NCI-H2227 (cell line): ENCODE measurements at regions not wholly inside any gene's neighbourhood (a gene's known extent, or its start where the extent isn't known, plus 50 kb on each side); places are given as distances from the start of the nearest gene placed in this dataset.
"Not testable (repeated sequence)": the region's sequence is repeated elsewhere in the genome, so short reads cannot be mapped to it uniquely, and the experiment has no call there.

Experiments used
- DNase-seq: peaks from one replicate; lab custom pipeline; 2025; ENCODE audit not compliant: unreplicated experiment; lab: John Stamatoyannopoulos, UW

DNA sequence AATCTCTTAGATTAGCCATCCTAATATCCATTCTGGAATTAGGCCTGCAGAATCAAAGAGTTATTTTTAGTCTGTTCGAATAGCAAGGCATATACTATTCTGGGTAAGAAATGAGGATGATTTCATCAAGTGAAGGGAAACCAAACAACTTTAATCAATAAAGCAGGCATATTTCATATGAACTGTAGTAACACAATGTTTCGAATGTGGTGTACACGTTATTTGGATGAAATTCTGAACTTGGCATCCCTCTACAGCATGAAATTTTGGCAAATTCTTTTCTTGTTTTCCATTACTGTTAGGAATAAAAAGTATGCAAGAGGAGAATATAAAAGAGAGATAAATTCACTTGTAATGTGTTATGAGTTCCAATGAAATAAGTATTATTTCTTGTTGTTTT lies 1233.3 kb upstream of the SEL1L start:
- DNase-seq, result no peak

DNA sequence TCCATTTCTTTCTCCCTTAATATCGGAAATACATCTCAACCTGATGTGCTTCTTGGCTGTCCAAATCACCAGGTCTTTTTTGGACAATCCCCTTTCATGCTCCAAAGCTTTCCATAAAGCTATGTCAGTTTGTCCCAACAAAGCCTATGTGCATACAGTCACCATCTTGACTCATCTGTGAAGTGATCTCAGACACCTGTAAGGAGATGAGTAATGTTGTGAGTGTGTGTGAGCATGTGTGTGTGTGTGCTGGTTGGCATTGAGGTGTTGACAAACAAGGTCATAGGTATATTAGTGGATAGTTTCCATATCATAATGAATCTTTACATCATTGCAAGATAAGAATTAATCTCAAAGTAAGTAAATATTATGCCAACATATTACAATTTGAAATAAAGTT lies 1243.3 kb upstream of the SEL1L start:
- no peak for DNase-seq

DNA sequence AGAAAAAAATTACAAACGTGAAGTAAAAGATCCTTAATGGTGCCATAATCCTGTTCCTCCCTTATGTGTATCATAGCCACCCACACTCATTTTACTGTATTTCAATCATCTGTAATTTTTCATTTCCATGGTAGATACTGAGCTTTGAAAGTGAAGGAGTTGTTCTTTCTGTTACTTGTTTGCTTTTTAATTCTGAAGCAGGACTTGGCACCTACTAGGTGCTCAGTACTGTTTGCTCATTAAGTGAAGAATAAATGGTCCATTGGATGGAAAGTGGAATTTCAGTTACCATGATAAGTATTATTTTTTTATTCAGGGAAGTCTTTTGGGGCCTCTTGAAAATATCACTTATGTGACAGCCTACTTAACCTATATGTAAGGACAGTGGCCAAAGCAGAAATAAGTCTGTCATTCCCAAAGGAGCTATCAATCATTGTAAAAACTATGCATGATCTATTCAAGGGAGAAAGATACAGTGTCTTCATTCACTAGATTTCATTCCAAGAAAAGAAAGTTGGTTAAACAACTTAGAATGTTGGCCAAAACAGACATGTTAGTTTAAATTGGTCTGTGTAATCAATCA lies 1244.4 kb upstream of the SEL1L start:
- no peak for DNase-seq

DNA sequence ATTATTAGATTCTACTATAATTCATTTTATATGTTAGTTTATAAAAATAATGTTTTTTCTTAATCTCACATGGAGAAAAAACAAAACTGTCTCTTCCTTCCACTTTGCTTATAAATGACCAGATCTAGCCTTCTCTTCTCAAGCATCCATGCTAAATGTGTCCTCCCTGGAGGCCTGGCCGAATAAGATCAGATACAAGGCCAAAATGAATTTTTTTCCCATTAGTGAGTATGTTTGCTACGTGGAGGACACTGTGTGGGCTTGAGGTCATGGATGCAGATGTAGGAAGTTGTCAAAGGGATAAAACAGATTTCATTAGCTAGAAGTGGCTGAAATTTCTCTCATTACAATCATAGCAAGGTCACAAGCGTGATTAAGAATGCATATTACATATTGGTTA lies 1244.9 kb upstream of the SEL1L start:
- DNase-seq, result no peak

DNA sequence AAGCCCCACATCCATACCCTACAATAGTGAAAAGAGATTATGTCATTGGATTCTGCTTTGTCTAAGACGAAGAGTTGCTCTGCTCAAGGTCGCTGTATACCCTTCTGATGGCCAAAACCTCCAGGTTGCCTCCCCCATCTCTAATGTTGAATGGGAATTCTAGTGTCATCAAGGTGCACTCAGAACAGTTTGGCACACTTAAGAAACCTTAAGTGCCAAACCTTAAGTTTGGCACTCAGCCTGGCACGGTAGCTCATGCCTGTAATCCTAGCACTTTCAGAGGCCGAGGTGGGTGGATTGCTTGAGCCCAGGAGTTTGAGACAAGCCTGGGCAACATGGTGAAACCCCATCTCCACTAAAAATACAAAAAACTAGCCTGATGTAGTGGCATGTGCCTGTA lies 1245.6 kb upstream of the SEL1L start:
- DNase-seq, result no peak

DNA sequence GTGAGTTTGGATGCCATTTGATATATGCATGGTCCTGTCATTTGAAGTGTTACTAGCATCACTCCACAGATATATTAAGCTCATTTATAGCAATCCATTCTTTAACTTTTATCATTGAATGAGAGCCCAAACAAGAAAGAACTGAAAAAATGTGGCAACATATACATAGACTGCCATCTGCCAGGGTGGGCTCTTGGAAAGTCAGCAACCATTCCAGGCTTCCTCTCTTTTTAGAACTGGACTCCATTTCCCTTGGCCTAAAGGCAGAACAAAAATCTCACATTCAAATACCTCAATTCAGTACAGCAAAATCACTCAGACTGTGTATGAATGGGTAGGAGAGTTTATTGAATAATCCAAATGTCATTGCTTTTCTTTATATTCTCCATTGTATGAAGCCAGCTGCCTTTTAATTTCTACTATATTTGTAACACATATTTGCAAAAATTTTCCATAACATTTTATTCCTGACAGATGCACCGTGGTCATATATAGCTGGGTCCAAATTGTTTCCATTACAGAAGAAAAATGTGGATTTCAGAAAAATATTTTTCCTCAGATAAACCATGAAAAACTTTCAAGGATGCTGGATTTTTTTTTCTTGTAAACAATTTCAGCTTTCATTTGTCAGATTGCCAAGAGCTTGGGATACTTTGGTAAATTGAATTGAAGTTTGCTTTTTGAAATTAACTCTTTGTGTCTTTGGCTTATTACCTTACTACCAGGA lies 1252.3 kb upstream of the SEL1L start:
- no peak for DNase-seq

DNA sequence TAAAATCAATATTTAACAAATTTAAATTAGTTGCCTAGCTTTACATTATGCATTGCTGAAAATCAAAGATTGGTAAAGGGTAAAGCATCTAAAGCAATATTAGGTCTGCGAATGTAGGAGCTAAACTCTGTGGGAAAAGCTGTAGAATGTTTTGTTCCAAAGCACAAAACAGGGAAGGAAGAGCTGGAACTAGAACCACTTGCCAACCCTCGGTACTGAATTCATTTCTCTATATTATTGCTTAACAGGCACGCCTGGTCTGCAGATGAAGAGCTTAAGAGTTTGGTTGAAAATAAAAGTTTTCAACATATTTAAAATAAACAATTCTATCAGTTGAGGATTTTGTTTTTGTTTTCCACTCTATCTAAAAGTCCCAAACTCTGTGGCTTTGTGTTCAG lies 1252.8 kb upstream of the SEL1L start:
- no peak for DNase-seq

DNA sequence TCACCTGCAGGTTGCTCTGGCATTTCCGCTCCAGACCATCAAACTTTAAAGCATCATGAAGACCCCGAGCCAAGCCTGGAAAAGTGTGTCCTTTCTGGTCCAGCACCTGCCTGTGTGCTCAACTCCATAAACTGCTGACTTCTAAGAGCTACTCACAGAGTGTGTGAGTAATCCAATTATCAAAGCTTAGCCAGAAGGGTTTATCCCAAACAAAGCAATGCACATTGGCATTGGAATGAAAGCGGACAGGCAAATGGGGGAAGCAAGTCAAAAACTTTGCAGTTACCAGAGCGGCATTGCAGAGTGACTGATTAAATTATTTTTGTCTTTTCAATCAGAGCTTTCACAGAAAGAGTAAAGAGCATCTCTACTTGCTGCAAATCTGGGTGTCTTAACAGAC lies 1262.4 kb upstream of the SEL1L start:
- no peak for DNase-seq

DNA sequence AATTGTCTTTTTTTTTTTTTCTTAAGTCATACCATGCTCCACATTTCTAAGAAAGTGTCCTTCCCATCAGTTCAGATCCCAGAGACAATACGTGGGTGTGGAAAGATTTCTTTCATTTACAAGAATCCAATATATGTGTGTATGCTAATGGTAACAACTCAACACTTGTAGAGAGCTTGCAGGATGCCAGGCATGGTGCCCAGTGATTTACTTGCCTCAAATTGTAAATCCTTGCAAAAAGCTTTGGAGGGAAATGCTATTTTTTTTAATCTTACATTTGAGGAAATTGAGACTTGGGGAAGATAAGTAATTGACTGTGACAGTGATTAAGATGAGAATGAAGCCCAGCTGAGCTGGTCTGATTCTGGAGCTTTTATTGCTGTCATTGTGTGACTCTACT lies 1264.6 kb upstream of the SEL1L start:
- no peak for DNase-seq

DNA sequence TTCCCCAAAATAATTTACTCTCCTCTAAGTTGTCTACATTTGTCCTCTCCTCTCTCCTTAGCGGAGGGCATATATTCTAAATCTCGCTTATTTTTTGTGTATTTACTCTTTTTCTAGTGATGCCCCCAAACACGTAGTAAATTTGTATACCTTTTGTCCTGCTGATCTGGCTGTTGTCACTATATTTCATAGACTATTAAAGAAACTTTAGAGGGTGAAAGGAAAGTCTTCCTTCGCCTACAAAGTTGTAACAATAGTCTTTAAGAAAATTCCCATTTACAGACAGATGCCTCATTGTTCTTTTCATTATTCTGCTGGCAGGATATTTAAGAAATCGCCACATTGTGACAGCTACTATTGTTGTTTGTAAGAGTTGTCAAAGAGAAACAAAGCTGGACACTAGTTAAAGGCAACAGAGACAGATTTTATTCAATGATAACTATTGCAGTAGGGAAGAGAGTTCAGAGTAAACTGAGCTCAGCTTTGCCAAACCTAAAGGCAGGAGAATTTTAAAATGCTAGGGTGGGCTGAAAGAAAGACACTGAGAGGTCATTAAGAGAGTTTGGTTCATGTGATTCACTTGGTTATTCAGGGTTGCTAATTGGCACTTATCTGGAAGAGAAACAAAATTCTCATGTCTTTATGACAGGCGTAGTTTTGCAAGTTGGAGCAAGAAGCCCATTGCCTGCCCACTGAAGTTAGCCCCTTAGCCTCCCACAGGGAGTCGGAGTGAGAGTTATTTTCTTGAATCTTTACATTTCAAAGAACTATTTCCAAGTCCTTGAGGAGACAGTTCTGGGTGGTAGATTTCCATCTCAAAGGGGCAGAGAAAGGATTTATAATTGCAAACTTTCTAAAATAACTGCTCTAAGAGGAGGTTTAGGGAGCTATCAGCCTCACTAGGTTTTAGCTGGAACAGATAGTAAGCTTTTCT lies 1272.5 kb upstream of the SEL1L start:
- DNase-seq, result no peak

DNA sequence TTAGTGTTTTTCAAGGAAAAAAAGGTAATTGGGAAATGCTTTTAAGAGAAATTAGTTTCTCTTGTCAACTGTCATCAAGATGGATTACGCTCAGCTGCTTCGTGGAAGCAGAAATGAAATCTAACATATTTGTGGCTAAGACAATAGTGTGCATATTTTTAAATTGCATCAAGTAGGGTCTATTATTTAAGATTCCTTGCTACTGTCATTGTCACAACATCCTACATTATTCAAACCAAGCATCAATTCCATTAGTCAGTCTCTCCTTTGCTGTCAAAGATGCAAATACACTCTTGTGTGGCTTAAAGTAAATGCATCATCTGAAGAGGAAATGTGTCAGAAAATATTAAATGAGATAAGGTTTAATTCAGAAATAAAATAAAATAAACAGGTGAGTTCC lies 1277.6 kb upstream of the SEL1L start:
- DNase-seq, result no peak

DNA sequence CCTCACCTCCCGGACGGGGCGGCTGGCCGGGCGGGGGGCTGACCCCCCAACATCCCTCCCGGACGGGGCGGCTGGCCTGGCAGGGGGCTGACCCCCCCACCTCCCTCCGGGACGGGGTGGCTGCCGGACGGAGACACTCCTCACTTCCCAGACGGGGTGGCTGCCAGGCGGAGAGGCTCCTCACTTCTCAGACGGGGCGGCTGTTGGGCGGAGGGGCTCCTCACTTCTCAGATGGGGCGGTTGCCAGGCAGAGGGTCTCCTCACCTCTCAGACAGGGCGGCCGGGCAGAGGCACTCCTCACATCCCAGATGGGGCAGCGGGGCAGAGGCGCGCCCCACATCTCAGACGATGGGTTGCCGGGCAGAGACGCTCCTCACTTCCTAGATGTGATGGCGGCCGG lies 1280.7 kb upstream of the SEL1L start:
- not testable (repeated sequence) for DNase-seq

DNA sequence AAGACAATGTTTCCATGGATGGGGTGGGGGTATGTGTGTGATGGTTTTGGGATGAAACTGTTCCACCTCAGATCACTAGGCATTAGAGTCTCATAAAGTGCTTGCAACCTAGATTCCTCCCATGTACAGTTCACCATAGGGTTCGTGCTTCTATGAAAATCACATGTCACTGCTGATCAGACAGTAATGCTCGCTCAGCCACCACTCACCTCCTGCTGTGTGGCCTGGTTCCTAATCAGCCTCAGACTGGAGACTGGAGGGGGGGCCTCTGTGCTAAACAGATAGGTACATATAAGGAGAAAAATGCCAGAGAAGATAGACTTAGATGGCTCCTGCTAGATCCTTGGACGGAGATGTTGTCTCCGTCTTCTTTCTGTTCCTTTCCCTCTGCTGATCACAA lies 1296.9 kb upstream of the SEL1L start:
- DNase-seq, result no peak

DNA sequence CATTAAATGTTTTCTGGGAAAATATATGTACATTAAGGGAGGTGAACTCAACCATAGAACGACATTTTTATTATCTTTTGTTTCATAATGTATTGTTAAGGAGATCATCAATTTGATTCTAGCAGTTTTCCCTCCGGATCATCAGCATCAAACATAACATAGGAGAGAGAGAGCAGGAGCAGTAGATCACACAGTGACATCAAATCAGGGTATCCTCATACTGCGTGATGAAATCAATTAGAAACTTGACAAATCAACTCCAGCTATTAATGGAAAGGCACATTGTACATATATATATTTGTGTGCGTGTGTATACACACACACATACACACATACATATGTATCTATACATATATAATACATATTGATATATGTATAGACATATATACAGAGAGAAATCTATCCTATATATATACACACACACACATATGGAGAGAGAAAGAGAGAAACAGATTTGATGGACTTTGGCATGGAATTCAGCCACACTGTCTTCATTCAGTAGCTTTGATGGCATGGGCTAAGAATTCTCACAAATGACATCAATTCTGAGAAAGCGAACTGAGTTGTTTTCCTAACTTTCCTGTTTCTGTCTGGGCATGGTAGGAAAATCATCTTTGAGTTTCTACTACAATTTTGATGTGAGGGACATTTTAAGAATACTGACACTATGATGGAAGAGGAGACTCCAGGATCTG lies 1302.8 kb upstream of the SEL1L start:
- no peak for DNase-seq

DNA sequence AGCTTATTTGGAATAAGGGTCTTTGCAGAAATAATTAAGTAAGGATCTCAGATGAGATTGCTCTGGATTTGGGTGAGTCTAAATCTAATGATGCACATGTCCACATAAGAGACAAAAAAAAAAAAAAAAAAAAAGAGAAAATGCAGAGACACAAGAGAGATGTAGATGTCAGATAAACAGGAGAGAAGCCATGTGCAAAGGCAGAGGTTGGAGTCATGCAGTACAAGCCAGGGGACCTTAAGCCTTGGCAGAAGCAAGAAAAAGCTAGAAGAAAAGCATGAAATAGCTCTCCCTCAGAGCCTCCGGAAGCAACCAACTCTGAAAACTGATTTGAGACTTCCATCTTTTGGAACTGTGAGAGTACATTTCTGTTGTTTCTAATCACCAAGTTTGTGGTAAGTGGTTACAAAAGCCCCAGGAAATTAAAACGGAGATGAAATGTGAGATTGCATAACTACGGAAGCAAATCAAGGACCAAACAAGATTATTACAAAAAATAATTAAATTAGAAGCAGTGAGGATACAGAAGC lies 1304.0 kb upstream of the SEL1L start:
- DNase-seq, result no peak

DNA sequence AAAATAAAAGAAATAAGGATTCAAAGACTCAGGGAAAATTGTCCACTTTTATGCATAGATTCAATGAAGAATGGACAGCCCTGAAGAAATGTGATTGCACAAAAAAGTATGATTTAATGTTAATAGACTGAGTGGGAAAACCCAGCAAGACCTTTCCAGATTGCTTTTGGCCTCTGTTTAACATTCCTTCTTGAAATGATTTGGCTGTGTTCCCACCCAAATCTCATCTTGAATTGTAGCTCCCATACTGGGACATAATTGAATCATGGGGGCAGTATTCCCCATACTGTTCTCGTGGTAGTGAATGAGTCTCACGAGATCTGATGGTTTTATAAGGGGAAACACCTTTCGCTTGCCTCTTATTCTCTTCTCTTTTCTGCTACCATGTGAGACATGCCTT lies 1316.9 kb upstream of the SEL1L start:
- DNase-seq, result no peak

DNA sequence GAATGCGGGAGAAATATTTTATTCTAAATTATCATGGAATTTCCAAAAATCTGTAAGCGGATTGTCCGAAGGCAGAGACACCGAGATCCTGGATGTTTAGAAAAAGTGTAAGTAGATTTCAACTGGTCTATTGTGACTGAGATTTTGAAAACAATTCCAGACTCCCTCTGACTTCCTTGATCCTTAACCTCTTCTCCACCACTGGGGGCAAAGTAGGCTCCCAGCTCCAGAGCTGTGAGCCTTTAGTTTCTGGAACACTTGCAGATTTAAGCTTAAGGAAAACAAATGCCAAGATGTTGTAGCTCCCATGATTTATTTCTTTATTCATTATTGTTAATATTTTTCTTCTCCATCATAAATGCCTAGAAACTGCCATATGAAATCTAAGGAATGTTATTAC lies 1320.5 kb upstream of the SEL1L start:
- DNase-seq, result no peak

DNA sequence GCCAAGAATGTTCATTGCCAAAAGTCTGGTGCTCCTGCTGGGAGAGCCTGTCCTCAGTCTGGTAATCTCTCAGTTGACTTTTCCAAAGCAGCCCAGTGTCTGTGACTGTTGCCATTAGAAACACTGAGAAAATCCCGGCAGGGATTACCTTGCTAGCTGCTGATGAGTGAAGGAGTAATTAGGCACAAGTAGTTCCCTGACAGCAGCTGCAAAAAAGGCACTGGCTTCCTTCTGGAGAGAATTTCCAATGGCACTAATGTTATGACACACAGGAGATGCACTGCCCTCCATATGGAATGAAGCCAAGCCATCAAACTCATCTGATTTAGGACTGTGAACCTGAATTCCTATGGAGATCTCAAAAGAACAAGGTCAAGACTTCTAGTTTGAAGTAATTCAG lies 1321.2 kb upstream of the SEL1L start:
- no peak for DNase-seq

DNA sequence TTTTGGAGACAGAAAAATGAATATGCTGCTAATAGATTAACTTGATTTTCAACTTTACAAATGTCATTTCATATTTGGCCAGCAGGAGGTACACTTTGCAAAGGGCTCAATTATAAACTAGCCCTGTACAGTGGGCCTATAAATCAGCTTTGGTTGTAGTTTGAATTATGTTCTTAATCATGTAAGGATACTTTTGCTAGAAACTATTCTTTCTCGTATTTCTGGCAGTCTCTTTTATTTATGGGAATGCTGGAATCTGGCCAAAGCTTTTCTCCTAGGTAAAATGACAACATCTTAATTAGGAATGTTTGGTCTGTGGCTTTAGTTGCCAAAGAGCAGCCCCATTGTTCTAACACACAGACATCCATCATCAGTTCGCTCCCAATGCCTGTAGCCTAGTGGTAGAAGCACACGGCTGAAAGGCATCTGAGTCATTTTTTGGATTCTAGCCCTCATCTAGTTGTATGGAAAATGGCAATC lies 1322.3 kb upstream of the SEL1L start:
- DNase-seq, result no peak

DNA sequence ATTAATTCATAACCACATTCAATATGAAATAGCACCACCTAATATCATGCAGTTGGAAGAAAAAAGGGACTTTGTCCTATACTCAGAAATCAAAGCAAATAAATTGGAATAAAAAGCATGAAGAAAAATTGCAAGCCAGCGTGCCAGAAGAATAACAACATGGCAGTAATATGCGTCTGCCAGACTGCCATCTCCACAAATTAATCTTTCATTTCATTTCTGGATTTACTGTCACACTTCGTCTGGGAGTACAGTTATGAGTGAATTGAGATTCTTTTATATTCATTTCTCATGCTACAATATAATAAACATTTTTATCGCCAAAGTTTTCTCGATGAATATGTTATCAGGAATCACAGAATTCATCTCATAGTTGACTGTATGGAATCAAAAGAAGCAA lies 1327.7 kb upstream of the SEL1L start:
- no peak for DNase-seq

DNA sequence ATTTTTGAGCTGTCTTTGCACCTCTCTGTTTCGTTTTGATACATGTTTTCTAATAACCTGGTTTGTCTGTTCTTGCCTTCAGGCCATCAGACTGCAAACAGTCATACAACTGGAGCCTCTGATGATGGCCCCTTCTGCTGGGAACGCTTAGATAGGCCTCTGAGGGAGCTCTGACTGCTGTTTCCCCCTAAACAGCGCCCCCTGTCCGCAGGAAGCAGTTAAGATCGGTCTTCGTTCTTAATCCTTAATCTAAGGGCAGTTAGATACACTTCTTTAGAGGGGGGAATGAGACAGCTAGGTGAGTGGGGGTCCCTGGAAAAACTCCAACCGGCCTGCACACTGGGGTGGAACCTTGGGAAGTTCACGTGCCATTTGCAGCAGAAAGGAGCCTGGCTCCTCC lies 1338.8 kb upstream of the SEL1L start:
- no peak for DNase-seq
